Liver (tissue), 8 donors: ENCODE measurements at regions not wholly inside any gene's neighbourhood (a gene's known extent, or its start where the extent isn't known, plus 50 kb on each side); places are given as distances from the start of the nearest gene placed in this dataset.
A peak's percentile ranks its signal among the peaks of the same experiment; 100 is the strongest.

ENCODE experiments used
- DNase-seq: peaks from one replicate; pipeline ENCODE4 v3.0.0-alpha.2; 2017; ENCODE audit warnings: low spot score
- H3K27ac ChIP-seq, 2 donors: one replicate each; pipeline ENCODE4 v1.7.0; 2013; ENCODE audit warnings: inconsistent platforms in 2 of 2, low read length in 2 of 2, control low read depth in 1 of 2, low read depth in 1 of 2, mild to moderate bottlenecking in 1 of 2
- H3K27me3 ChIP-seq, 4 donors: one replicate each; pipeline versions ENCODE4 v1.6.1 to v1.7.0; 2013; ENCODE audit warnings: low read length in 3 of 4, inconsistent platforms in 1 of 4, mild to moderate bottlenecking in 1 of 4, moderate library complexity in 1 of 4; ENCODE audit not compliant: control insufficient read depth in 4 of 4, insufficient read depth in 4 of 4
- H3K36me3 ChIP-seq, 4 donors: one replicate each; pipeline versions ENCODE4 v1.6.1 to v1.7.0; 2013; ENCODE audit warnings: low read length in 3 of 4, mild to moderate bottlenecking in 3 of 4, low read depth in 1 of 4, moderate library complexity in 1 of 4; ENCODE audit not compliant: control insufficient read depth in 4 of 4, insufficient read depth in 3 of 4
- H3K4me1 ChIP-seq, 4 donors: one replicate each; pipeline versions ENCODE4 v1.6.1 to v1.7.0; 2013; ENCODE audit warnings: low read length in 3 of 4, mild to moderate bottlenecking in 3 of 4, moderate library complexity in 1 of 4; ENCODE audit not compliant: control insufficient read depth in 4 of 4, insufficient read depth in 4 of 4
- H3K4me3 ChIP-seq, 3 donors: one replicate each; pipeline versions ENCODE4 v1.6.1 to v1.7.0; 2013; ENCODE audit warnings: low read length in 3 of 3, control low read depth in 1 of 3, low read depth in 1 of 3, mild to moderate bottlenecking in 1 of 3
- H3K9ac ChIP-seq, 2 donors: one replicate each; pipeline ENCODE4 v1.7.0; 2013; ENCODE audit warnings: low read length in 2 of 2, mild to moderate bottlenecking in 2 of 2, moderate library complexity in 2 of 2, control low read depth in 1 of 2, low read depth in 1 of 2
- H3K9me3 ChIP-seq, 4 donors: one replicate each; pipeline versions ENCODE4 v1.6.1 to v1.7.0; 2013; ENCODE audit warnings: low read length in 3 of 4; ENCODE audit not compliant: control insufficient read depth in 4 of 4
- EGR1 ChIP-seq, 2 donors: IDR thresholded peaks; 2 replicates each; pipeline ENCODE4 v1.6.1; 2016 to 2018; ENCODE audit warnings: antibody characterized with exemption in 2 of 2, low read depth in 2 of 2
- FOXA1 ChIP-seq: IDR thresholded peaks from 2 replicates; pipeline ENCODE4 v1.6.1; 2016; ENCODE audit warnings: antibody characterized with exemption
- FOXA2 ChIP-seq: IDR thresholded peaks from 2 replicates; pipeline ENCODE4 v1.6.1; 2016; ENCODE audit warnings: antibody characterized with exemption
- GABPA ChIP-seq, 2 donors: IDR thresholded peaks in 1 of 2; conservative IDR thresholded peaks in 1 of 2; 2 replicates each; pipeline ENCODE4 v1.6.1; 2016; ENCODE audit warnings: antibody characterized with exemption in 2 of 2, mild to moderate bottlenecking in 1 of 2, moderate library complexity in 1 of 2
- HNF4A ChIP-seq, 2 donors: conservative IDR thresholded peaks; 2 replicates each; pipeline ENCODE4 v1.6.1; 2016; ENCODE audit warnings: antibody characterized with exemption in 2 of 2, mild to moderate bottlenecking in 2 of 2
- HNF4G ChIP-seq: IDR thresholded peaks from 2 replicates; pipeline ENCODE4 v1.6.1; 2016; ENCODE audit warnings: antibody characterized with exemption
- JUND ChIP-seq, 2 donors: IDR thresholded peaks; 2 replicates each; pipeline ENCODE4 v1.6.1; 2016; ENCODE audit warnings: antibody characterized with exemption in 2 of 2
- NR2F2 ChIP-seq: IDR thresholded peaks from 2 replicates; pipeline ENCODE4 v1.6.1; 2016; ENCODE audit warnings: antibody characterized with exemption
- RAD21 ChIP-seq, 2 donors: IDR thresholded peaks; 2 replicates each; pipeline ENCODE4 v1.6.1; 2016; ENCODE audit warnings: antibody characterized with exemption in 2 of 2, mild to moderate bottlenecking in 2 of 2
- RXRA ChIP-seq, 2 donors: IDR thresholded peaks; 2 replicates each; pipeline ENCODE4 v1.6.1; 2017 to 2018; ENCODE audit warnings: antibody characterized with exemption in 2 of 2, mild to moderate bottlenecking in 1 of 2
- SP1 ChIP-seq: IDR thresholded peaks from 2 replicates; pipeline ENCODE4 v1.6.1; 2018; ENCODE audit warnings: antibody characterized with exemption, mild to moderate bottlenecking
- YY1 ChIP-seq: IDR thresholded peaks from 2 replicates; pipeline ENCODE4 v1.6.1; 2016; ENCODE audit warnings: antibody characterized with exemption, mild to moderate bottlenecking
- WGBS: extraction: QIAGEN DNeasy Blood & Tissue Kit; methylation state at CpG from one replicate; pipeline ENCODE4 v1.1.7; 2013; 5-methylcytosine and 5-hydroxymethylcytosine counted together
- TF ChIP-seq, protein P1 (sequence below): fragments of 150-350 bp; IDR thresholded peaks from 2 replicates; pipeline ENCODE4 v1.5.1; 2017; ENCODE audit warnings: improper control_type of control experiment, low read depth, low read length; ENCODE audit not compliant: missing input control
- TF ChIP-seq, protein P2 (sequence below): IDR thresholded peaks from 2 replicates; pipeline ENCODE4 v1.6.1; 2016; ENCODE audit warnings: antibody characterized with exemption
- TF ChIP-seq, protein P3 (sequence below): IDR thresholded peaks from 2 replicates; pipeline ENCODE4 v1.6.1; 2016; ENCODE audit warnings: antibody characterized with exemption
- TF ChIP-seq, protein P4 (sequence below): IDR thresholded peaks from 2 replicates; pipeline ENCODE4 v1.6.1; 2016; ENCODE audit warnings: antibody characterized with exemption, mild to moderate bottlenecking
- TF ChIP-seq, protein P5 (sequence below): IDR thresholded peaks from 2 replicates; pipeline ENCODE4 v1.6.1; 2016; ENCODE audit warnings: antibody characterized with exemption
- donor health status: healthy.
- donor health status: healthy.
- donor health status: healthy.
- donor health status: healthy.
- donor health status: healthy.

DNA sequence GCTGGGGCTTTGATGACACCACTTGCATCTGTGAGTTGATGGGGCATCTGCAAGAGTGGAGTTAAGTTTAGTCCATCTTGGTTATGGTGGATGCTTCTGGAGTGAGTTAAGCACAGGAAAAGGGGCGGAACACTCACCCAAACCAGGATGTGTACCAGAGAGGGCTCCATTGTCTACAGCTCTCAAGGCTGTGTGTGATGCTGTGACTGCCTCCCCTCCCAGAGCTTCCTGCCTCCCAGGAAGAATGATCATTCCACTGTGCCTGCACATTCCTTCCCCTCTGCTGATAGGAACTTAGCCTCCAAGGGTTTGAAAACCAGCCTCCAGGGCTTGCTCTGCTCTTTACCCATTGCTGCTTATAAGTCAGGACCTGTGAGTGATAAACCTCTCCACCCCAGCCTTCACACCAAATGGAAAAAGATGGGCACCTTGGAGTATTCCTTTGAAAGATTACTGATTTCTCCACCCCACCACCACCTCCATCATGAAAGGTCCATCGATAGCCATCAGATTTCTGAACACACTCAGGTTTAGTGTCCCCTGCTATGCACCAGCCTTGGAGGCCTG lies 160.1 kb upstream of the SPRY4 start:
- no peaks in the 10 kb centered on the region for H3K36me3 ChIP-seq
- no peaks in the 10 kb centered on the region for H3K27me3 ChIP-seq
- TF ChIP-seq, protein P1, sequence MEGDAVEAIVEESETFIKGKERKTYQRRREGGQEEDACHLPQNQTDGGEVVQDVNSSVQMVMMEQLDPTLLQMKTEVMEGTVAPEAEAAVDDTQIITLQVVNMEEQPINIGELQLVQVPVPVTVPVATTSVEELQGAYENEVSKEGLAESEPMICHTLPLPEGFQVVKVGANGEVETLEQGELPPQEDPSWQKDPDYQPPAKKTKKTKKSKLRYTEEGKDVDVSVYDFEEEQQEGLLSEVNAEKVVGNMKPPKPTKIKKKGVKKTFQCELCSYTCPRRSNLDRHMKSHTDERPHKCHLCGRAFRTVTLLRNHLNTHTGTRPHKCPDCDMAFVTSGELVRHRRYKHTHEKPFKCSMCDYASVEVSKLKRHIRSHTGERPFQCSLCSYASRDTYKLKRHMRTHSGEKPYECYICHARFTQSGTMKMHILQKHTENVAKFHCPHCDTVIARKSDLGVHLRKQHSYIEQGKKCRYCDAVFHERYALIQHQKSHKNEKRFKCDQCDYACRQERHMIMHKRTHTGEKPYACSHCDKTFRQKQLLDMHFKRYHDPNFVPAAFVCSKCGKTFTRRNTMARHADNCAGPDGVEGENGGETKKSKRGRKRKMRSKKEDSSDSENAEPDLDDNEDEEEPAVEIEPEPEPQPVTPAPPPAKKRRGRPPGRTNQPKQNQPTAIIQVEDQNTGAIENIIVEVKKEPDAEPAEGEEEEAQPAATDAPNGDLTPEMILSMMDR, result no peak
- TF ChIP-seq GABPA (IDR thresholded peaks at IDR 0.05 in 1 of 2, conservative IDR thresholded peaks at IDR 0.05 in 1 of 2) (no peak), FOXA1 (no peak), YY1 (no peak), HNF4G (no peak), FOXA2 (no peak), HNF4A (conservative IDR thresholded peaks at IDR 0.05) (no peak), NR2F2 (no peak), JUND (IDR thresholded peaks at IDR 0.05) (no peak), RXRA (IDR thresholded peaks at IDR 0.05) (no peak), EGR1 (IDR thresholded peaks at IDR 0.05; ENCODE audit: low read depth in 2 of 2) (no peak), RAD21 (IDR thresholded peaks at IDR 0.05) (no peak)
- TF ChIP-seq, protein P2, sequence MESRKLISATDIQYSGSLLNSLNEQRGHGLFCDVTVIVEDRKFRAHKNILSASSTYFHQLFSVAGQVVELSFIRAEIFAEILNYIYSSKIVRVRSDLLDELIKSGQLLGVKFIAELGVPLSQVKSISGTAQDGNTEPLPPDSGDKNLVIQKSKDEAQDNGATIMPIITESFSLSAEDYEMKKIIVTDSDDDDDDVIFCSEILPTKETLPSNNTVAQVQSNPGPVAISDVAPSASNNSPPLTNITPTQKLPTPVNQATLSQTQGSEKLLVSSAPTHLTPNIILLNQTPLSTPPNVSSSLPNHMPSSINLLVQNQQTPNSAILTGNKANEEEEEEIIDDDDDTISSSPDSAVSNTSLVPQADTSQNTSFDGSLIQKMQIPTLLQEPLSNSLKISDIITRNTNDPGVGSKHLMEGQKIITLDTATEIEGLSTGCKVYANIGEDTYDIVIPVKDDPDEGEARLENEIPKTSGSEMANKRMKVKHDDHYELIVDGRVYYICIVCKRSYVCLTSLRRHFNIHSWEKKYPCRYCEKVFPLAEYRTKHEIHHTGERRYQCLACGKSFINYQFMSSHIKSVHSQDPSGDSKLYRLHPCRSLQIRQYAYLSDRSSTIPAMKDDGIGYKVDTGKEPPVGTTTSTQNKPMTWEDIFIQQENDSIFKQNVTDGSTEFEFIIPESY, result no peak
- TF ChIP-seq, protein P3, sequence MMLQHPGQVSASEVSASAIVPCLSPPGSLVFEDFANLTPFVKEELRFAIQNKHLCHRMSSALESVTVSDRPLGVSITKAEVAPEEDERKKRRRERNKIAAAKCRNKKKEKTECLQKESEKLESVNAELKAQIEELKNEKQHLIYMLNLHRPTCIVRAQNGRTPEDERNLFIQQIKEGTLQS, result no peak
- TF ChIP-seq, protein P4, sequence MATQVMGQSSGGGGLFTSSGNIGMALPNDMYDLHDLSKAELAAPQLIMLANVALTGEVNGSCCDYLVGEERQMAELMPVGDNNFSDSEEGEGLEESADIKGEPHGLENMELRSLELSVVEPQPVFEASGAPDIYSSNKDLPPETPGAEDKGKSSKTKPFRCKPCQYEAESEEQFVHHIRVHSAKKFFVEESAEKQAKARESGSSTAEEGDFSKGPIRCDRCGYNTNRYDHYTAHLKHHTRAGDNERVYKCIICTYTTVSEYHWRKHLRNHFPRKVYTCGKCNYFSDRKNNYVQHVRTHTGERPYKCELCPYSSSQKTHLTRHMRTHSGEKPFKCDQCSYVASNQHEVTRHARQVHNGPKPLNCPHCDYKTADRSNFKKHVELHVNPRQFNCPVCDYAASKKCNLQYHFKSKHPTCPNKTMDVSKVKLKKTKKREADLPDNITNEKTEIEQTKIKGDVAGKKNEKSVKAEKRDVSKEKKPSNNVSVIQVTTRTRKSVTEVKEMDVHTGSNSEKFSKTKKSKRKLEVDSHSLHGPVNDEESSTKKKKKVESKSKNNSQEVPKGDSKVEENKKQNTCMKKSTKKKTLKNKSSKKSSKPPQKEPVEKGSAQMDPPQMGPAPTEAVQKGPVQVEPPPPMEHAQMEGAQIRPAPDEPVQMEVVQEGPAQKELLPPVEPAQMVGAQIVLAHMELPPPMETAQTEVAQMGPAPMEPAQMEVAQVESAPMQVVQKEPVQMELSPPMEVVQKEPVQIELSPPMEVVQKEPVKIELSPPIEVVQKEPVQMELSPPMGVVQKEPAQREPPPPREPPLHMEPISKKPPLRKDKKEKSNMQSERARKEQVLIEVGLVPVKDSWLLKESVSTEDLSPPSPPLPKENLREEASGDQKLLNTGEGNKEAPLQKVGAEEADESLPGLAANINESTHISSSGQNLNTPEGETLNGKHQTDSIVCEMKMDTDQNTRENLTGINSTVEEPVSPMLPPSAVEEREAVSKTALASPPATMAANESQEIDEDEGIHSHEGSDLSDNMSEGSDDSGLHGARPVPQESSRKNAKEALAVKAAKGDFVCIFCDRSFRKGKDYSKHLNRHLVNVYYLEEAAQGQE, result no peak
- no peak overlapping the region for H3K27ac ChIP-seq
- no peak overlapping the region for H3K4me3 ChIP-seq
- H3K9ac ChIP-seq, result no peak overlapping the region
- H3K9me3 ChIP-seq, result peaks cover 0 to 4% (median 0%) of the 10 kb centered on the region in 4 donors
- DNase-seq, result no peak
- peaks cover 0 to 7% (median 3%) of the 10 kb centered on the region in 4 donors for H3K4me1 ChIP-seq
- WGBS, result 95% methylated on average over 2 of the region's 2 CpGs

DNA sequence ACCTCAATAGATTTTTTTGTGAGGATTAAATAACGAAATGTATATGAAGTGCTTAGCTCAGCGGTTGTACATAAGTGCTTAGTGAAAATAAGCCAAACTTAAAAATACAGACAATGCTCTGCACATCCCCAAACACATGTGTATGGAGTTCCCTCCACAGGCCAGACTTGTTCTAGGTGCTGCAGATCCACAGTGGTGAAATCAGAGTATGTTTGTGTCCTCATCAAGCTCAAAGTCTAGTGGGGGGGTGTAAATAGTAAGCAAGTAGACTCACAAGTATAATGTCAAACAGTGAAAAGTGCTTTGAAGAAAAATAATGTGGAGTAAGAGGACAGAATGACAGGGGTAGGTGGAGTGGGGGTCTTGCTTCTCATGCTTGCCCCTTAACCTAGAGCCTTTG lies 157.4 kb upstream of the SPRY4 start:
- Histone ChIP-seq H3K4me1 (peaks cover 0 to 7% (median 3%) of the 10 kb centered on the region in 4 donors), H3K27me3 (no peaks in the 10 kb centered on the region), H3K9me3 (peaks cover 0 to 5% (median 3%) of the 10 kb centered on the region in 4 donors), H3K27ac (peak overlapping the region; percentile 19 to 67), H3K4me3 (no peak overlapping the region), H3K9ac (no peak overlapping the region), H3K36me3 (no peaks in the 10 kb centered on the region)
- 82% methylated on average over 2 of the region's 2 CpGs for WGBS
- no peak for DNase-seq
- peak; percentile 63 to 76 for TF ChIP-seq JUND (IDR thresholded peaks at IDR 0.05)
- peak; percentile 77 to 85 for TF ChIP-seq RAD21 (IDR thresholded peaks at IDR 0.05)
- TF ChIP-seq, protein P1, result no peak
- peak; percentile 12 for TF ChIP-seq YY1
- TF ChIP-seq, protein P2, result no peak
- peak; percentile 49 for TF ChIP-seq FOXA2
- TF ChIP-seq FOXA1, result peak; percentile 32
- no peak for TF ChIP-seq EGR1 (IDR thresholded peaks at IDR 0.05; ENCODE audit: low read depth in 2 of 2)
- TF ChIP-seq GABPA (IDR thresholded peaks at IDR 0.05 in 1 of 2, conservative IDR thresholded peaks at IDR 0.05 in 1 of 2), result no peak
- TF ChIP-seq, protein P5, sequence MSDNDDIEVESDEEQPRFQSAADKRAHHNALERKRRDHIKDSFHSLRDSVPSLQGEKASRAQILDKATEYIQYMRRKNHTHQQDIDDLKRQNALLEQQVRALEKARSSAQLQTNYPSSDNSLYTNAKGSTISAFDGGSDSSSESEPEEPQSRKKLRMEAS, result peak; percentile 49
- TF ChIP-seq SP1, result peak; percentile 82
- TF ChIP-seq, protein P3, result peak; percentile 51
